GM12874 (cell line): ENCODE measurements at regions not wholly inside any gene's neighbourhood (a gene's known extent, or its start where the extent isn't known, plus 50 kb on each side); places are given as distances from the start of the nearest gene placed in this dataset.

Experiments used
- TF ChIP-seq, protein P1 (sequence below): IDR thresholded peaks from 2 replicates; pipeline ENCODE4 v1.5.1; 2011; ENCODE audit warnings: low read depth, mild to moderate bottlenecking, control low read depth, low read length, moderate library complexity; ENCODE audit not compliant: insufficient read depth

DNA sequence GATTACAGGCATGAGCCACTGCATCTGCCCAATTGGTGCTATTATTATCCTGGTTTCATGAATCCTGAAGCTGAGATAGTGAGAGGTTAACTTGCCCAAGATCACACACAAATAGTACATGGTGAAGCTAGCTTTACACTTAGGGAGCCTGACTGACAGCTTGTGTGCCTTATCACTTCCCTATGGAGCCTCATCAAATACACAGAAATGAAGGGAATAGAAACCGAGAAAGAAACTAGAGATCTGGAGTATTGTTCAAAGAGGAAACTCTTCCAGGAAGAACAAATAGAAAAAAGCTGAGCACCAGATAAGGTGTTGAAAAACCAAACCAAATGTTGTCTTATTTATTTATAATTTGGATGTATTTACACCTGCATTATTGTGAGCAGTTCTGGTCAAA lies 155.0 kb upstream of the CITED2 start:
- TF ChIP-seq, protein P1, sequence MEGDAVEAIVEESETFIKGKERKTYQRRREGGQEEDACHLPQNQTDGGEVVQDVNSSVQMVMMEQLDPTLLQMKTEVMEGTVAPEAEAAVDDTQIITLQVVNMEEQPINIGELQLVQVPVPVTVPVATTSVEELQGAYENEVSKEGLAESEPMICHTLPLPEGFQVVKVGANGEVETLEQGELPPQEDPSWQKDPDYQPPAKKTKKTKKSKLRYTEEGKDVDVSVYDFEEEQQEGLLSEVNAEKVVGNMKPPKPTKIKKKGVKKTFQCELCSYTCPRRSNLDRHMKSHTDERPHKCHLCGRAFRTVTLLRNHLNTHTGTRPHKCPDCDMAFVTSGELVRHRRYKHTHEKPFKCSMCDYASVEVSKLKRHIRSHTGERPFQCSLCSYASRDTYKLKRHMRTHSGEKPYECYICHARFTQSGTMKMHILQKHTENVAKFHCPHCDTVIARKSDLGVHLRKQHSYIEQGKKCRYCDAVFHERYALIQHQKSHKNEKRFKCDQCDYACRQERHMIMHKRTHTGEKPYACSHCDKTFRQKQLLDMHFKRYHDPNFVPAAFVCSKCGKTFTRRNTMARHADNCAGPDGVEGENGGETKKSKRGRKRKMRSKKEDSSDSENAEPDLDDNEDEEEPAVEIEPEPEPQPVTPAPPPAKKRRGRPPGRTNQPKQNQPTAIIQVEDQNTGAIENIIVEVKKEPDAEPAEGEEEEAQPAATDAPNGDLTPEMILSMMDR = no peak

DNA sequence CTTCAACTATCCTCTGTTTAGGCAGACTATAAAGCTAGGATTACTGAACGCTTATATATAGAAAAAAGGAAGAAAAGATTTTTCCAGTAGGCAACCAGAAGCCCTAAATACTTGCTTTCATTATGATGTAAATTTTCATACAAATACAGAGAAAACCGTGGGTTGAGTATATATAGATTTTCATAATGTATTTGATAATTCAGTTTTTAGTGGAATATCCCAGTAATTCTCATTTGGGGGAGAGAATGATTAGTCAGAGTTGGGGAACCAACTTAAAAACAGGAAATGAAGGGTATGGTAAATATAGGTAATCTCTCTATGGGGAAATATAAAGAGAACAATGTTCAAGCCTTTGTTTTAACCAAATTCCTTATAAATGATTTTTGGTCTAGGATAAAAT lies 154.0 kb upstream of the CITED2 start:
- TF ChIP-seq, protein P1 = no peak

DNA sequence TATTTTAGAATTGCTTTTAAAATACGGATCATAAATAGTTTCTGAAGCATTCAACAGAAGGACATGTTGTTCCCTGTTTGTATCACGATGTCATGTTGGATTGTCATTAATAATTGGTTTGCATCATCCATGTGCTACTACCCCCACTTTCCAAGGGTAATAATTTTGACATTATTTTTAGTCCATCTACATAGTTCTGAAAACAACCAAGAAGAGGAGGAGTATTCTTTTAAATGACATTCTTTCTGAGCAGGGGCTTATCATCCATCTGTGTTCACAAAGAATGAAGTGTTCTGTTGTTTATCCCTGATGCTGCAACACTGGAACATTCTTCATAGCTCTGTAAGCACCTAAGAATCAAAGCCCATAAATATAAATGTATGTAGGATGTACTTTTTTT lies 151.0 kb upstream of the CITED2 start:
- TF ChIP-seq, protein P1 = no peak

DNA sequence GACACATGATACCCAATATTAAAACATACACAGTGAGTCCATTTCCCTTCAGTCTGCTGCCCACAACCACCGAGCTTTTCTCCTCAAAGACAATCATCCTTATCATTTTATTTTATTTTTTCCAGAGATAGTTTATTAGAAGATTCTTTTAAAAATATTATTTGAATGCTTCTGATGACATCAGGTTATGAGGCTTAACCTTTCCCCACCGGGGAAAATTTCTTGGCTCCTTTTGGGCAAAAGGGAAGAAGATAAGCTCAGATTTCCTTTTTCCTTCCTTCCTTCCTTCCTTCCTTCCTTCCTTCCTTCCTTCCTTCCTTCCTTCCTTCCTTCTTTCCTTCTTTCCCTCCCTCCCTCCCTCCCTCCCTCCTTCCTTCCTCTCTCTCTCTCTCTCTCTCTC lies 149.5 kb upstream of the CITED2 start:
- TF ChIP-seq, protein P1 = no peak

DNA sequence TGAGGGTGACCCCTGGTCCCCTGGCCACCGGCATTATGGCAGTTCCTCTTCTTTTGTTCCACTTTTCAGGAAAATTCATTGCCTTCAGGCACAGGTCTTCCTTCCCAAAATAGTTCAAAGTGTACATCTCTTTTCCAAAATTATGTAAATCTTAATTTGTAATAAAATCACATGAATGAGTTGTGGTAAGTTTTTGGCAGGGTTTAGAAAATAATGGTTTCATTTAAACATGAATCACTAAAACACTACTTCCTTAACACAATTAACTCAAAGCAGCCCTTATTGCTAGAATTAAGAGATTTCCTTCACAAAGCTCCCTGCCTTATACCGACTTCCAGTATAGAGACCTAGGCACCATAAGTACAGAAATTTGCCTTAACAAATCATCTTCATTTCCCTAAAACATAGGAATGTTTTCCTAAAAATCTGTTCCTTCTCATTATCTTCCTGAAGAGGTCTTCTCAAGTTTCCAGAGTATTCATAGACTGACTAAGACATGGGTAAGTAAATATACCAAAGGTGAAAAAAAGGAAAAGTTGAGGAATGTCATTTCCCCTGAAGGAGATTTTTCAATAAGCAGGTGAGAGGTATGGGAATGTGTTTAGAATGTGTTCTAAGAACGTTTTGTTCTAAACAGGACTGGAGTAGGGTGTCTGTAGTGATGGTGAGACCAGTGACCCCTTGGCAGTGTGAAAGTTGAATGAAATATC lies 148.2 kb upstream of the CITED2 start:
- TF ChIP-seq, protein P1 = no peak

DNA sequence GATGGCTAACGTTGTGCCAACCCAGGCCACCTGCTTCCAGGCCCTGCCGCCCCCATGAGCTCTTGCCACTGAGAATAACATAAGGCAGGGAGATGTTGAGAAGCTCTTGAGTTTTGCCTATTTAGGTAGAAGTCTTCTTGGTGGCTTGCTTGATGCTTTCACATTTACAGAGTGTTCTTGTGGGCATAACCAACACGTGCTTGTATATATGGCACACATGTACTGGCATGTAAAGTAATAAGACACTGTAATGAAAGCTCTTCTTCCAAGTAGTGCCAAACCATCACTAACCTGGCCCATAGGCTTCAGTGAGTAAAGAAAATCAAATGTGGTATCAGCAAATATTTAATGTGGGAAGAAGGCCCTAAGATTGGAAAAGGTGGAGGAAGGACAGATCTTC lies 146.9 kb upstream of the CITED2 start:
- TF ChIP-seq, protein P1 = no peak

DNA sequence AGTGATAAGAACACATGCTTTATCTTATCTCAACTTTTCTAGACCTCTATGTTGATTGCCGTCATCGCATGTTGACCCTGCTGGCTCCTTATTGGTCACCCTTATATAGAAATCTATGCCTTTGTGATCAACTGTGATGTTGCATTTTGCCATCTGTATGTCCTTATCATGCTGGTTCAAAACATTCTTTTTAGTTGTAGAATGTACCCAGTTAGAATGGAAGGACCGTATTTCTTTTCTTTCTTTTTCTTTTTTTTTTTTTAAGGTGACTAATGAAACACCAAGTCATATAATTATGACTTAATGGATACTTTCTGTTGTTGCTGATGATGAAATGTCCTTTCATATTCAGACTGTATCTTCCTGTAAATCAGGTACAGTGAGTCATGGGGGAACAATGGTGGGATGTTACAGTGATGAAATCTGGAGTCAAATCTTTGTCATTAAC lies 145.9 kb upstream of the CITED2 start:
- TF ChIP-seq, protein P1 = no peak
